HG03457 (cell line): ENCODE measurements at regions not wholly inside any gene's neighbourhood (a gene's known extent, or its start where the extent isn't known, plus 50 kb on each side); places are given as distances from the start of the nearest gene placed in this dataset.

Experiments used
- ATAC-seq: cut with Tn5 transposase; IDR thresholded peaks from one replicate; pipeline ENCODE4 v1.9.1; 2021; ENCODE audit warnings: moderate number of reproducible peaks; ENCODE audit not compliant: unreplicated experiment

- no peak for ATAC-seq
Measured at GRCh38 chr11:56932572-56933220, 56.0 kb upstream of the OR5AK2 start.

GRCh38 chr11:56923116-56923515 is 65.6 kb upstream of the OR5AK2 start:
- no peak for ATAC-seq

- no peak for ATAC-seq
Measured at GRCh38 chr11:56922421-56922820, 66.3 kb upstream of the OR5AK2 start.

- ATAC-seq = no peak
Measured at GRCh38 chr11:56917708-56918400, 70.9 kb upstream of the OR5AK2 start.

- no peak for ATAC-seq
Measured at GRCh38 chr11:56916587-56916986, 72.1 kb upstream of the OR5AK2 start.

GRCh38 chr11:56916162-56916561 is 72.6 kb upstream of the OR5AK2 start:
- no peak for ATAC-seq

GRCh38 chr11:56911312-56911711 is 77.4 kb upstream of the OR5AK2 start:
- no peak for ATAC-seq

GRCh38 chr11:56910785-56911184 is 77.9 kb upstream of the OR5AK2 start:
- ATAC-seq = no peak

- ATAC-seq = no peak
Measured at GRCh38 chr11:56910046-56910773, 78.5 kb upstream of the OR5AK2 start.

GRCh38 chr11:56909563-56909962 is 79.2 kb upstream of the OR5AK2 start:
- no peak for ATAC-seq

- ATAC-seq = no peak
Measured at GRCh38 chr11:56909080-56909479, 79.6 kb upstream of the OR5AK2 start.

- ATAC-seq = no peak
Measured at GRCh38 chr11:56906683-56907148, 82.0 kb upstream of the OR5AK2 start.

GRCh38 chr11:56905936-56906335 is 82.8 kb upstream of the OR5AK2 start:
- no peak for ATAC-seq

- no peak for ATAC-seq
Measured at GRCh38 chr11:56905442-56905841, 83.3 kb upstream of the OR5AK2 start.

- ATAC-seq = no peak
Measured at GRCh38 chr11:56898856-56899255, 89.9 kb upstream of the OR5AK2 start.

GRCh38 chr11:56890584-56891305 is 98.0 kb upstream of the OR5AK2 start:
- no peak for ATAC-seq

GRCh38 chr11:56889986-56890385 is 98.7 kb upstream of the OR5AK2 start:
- ATAC-seq = no peak

GRCh38 chr11:56887940-56888339 is 100.8 kb upstream of the OR5AK2 start:
- no peak for ATAC-seq

- ATAC-seq = no peak
Measured at GRCh38 chr11:56886455-56886854, 102.3 kb upstream of the OR5AK2 start.

- ATAC-seq = no peak
Measured at GRCh38 chr11:56885854-56886253, 102.9 kb upstream of the OR5AK2 start.

GRCh38 chr11:56885177-56885576 is 103.5 kb upstream of the OR5AK2 start:
- ATAC-seq = peak; percentile 61
